ENCODE measurements at regions not wholly inside any gene's neighbourhood (a gene's known extent, or its start where the extent isn't known, plus 50 kb on each side); places are given as distances from the start of the nearest gene placed in this dataset.
"Not testable (repeated sequence)": the region's sequence is repeated elsewhere in the genome, so short reads cannot be mapped to it uniquely, and the experiment has no call there.

DNA sequence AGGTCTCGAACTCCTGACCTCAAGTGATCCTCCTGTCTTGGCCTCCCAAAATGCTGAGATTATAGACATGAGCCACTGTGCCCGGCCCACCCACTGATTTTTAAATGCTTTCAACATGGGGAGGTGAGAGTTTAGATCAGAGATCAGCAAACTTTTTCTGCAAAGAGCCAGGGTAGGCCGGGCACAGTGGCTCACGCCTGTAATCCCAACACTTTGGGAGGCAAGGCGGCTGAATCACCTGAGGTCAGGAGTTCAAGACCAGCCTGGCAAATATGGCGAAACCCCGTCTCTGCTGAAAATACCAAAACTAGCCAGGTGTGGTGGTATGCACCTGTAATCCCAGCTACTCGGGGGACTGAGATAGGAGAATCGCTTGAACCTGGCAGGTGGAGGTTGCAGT, 88.3 kb upstream of the LHX1 start:
- not testable (repeated sequence) for DNase-seq

DNA sequence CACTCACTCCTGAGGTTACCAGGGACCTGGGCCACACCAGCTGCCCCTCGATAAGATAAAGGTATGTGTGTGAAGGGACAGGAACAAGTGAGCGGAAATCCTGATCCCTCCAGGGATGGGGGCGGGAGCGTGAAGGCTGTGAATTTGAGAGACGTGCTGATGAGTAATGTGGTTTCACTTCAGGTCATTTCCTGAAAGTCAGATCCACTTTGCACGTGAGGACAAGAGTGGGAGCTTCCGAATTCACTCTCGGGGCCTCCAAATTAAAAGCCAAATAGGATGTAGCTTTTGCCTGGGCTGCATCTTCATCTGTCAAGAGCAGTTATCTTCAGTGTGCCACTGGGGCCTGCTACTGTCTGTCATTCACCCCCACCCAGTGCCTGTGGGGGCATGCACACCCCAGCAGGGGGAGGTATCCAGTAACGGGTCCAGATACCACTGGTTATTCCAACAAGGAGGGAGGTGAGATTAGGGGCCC, 87.4 kb upstream of the LHX1 start:
- peak; percentile 71 for DNase-seq

DNA sequence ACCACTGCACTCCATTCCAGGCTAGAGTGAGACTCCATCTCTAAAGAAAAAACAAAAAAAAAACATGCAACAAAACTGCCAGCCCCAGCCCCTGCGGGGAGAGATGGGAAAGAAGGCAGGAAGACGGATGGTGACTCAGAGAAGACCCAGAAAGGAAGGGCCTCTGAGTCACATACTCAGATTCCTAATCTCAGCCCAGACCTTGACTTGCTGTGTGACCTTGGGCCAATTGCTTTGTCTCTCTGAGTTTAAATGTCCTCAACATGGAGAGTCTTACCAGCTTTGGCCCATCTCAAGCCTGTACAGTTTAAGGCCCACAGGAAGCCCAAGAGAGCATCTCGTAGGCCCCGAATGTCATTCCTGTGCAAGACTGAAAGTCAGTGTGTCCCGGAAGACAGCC, 86.5 kb upstream of the LHX1 start:
- DNase-seq: peak; percentile 6

DNA sequence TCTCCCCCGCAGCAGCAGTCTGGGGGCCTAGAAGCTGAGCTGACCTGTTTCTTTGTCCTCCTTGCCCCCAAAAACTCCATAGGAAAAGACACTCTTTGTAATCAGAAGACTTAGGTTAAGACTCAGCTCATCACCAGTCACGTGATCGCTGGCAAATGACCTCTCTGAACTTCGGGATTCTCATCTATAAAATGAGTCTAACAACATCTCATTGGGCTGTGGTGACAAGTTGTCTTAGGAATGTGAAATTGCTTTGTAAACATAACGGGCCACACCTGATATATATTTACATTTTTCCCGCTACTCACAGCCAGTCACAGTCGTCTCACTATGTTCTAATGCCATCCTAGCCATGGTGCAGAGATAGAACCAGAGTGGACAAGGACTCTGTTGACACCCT, 86.0 kb upstream of the LHX1 start:
- DNase-seq: no peak

DNA sequence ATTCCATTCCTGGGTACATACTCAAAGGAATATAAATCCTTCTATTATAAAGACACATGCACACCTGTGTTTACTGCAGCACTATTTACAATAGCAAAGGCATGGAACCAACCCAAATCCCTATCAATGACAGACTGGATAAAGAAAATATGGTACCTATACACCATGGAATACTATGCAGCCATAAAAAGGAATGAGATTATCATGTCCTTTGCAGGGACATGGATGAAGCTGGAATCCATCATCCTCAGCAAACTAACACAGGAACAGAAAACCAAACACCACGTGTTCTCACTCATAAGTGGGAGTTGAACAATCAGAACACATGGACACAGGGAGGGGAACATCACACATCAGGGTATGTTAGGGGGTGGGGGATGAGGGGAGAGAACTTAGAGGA, 84.8 kb upstream of the LHX1 start:
- not testable (repeated sequence) for DNase-seq

DNA sequence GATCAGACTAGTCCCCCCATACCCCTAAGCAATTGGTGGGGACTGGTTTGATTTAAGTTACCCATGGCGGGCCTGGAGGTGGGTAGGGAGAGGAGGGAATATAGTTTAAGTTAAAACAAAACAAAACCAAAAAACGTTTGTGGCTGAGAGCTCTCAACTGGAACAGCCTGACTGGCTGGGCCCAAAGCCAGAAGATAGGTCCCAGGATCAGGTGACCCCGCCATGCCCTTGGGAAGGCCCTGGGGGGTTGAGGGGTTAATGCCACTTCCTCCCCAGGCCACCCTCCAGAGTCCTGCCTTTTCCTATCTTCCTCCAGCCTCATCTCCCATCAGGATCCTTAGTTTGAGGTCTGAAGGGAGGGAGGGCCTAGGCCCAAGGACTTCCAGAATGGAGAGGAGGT, 82.3 kb upstream of the LHX1 start:
- DNase-seq: no peak

DNA sequence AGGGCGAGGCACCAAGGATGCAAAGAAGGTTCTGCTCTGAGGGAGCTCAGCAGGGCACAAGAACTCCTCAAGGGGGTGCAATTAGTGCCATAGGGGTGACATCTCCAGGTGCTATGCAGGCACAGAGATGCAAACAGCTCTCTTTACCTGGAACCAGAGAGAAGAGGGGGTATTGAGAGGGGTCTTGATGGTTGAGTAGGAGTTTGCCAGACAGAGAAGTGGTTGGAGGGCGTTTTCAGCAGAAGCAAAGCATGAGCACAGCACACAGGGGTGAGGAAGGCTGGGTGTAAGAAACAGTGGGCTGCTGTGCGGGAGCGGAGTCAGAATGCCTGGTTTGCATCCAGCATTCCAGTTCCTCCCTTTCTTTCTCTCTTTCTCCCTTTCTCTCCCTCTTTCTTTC, 81.8 kb upstream of the LHX1 start:
- DNase-seq: no peak

DNA sequence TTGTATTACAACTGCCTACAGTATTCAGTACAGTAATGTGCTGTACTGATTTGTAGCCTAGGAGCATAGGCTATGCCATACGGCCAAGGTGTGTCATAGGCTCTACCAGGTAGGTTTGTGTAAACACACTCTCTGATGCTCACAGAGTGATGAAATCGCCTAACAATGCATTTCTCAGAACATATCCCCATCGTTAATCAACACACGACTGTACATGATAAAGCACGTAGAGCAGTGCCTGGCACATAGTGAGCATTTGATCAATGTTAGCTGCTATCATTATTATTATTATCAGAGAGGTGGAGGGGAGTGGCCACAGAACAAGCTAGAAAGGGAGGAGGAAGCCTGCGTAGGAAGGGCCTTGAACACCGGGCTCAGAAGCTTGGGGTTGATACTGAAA, 81.1 kb upstream of the LHX1 start:
- DNase-seq: no peak

DNA sequence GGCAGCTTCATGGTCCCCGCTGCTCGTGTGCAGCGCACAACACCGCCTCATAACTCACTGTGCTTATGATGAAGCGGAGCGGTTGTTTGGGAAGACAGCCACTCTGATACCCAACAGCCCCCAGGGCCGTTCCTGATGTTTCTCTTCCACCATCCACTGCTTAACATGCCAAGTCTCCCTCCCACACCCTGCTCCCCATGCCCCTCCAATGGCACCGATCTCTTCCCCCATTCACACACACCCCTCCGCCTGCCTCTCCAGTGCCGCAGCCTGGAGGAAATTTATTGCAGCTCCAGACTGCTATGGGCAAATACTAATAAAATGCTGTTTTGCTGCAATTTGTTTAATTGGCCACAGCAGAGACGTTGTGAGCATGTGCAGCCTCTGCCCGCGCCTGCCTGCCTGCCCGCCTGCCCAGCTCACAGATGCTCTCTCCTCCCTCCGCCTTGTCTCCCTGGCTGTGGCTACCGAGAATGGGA, 80.3 kb upstream of the LHX1 start:
- no peak for DNase-seq

DNA sequence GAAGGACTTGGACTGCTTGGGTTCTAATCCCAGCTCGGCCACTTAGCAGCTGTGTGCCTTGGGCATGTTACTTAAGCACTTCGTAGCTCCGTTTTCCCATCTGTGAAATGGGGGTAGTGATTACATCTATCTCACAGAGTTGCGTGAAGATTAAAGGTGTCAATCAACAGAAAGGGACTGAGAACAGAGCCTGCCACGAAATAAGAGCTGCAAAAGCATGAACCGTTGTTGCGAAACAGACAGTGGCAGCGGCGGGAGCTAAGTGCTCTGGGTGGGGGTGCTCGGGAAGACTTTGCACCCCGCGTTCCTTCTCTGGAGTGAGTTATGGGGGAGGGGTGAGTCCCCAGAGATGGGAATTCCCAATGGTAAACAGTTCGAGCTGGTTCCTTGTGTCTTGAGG, 79.6 kb upstream of the LHX1 start:
- DNase-seq: no peak

DNA sequence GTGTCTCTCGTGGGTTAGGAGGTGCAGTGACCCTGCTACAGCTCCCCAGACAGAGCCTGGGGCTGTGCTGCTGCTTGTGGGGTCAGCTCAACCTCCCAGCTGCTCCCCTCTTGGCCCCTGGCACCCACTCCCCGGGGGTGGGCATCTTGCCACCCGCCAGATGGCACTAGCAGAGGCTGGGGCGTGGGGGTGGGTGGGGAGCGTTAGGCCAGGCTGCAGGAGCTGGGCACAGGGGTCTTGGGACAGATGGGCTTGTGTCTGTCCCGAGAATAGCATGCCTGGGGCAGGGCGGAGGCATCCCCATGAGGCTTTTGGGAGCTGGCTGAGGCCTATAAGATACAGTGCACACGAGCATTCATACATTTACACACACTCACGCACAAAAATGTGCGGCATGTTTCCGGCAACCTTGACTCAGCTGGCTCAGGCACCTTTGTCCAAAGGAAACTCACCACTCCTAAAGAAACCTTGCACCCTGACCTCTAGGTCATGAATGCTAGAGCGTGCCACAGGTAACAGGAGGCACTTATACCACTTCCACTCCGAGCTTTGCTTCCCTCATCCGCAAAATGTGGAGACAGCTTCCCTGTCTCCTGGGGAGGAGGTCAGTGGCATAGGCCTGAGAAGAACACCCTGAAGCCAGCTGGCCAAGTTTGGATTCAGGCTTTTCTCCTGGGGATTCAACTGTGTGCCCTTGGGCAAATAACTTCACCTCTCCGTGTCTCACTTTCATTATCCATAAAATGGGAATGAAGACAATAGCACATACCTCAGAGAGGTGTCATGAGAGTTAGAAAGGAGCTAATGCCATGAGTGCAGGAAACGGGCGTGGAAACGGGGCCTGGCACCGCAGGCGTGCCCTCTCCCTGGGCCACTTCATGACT, 78.9 kb upstream of the LHX1 start:
- no peak for DNase-seq

DNA sequence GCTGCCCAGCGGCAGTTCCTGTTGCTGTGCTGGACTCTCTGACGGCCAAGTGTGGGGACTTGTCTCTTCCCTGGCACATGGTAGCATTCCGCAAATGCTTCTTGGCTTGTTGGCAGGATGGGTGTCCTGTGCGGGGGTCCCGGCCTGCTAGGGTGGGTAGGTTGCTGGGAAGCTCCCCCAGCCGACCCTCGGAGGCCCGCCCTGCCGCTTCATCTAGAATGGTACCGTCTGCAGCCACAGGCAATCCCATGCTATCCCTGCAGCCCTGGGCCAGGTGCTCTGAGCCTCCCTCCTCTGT, 78.3 kb upstream of the LHX1 start:
- no peak for DNase-seq

DNA sequence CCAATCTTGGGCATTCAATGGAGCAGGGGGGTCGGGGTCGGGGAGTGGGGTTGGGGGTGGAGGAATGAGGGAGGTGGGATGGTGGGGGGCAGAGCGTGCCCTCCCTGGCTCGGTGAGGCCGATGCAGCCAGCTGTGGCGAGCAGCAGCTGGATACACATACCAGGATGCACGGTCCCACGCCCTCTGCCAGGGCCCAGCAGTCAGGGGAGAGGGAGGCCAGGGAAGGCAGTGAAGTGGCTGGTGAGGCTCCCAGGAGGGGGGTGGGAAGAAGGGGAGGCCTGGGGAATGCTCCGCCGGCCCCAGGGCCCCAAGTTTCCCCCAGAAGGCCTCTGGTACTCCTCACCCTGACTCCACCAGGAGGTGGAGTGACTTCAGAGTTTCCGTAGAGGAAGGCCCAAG, 77.6 kb upstream of the LHX1 start:
- DNase-seq: no peak

DNA sequence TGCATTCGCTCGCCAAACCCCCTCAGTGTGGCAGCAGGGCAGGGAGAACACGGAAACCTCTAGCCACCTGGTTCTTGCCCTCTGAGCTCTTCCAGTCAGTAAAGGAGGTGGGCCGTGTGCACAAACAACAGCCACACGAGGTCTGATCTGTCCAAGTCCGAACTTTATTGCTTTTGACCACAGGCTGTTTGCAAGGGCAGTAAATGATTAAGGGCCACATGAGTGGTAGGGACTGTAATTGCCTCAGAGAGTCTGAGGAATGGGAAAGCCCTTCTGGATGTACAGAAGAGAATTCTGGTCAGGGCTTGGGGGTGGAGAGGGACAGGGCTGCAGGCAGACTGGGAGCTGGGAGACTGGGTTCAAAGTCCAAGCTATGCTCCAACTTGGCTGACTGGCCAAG, 75.7 kb upstream of the LHX1 start:
- DNase-seq: no peak

DNA sequence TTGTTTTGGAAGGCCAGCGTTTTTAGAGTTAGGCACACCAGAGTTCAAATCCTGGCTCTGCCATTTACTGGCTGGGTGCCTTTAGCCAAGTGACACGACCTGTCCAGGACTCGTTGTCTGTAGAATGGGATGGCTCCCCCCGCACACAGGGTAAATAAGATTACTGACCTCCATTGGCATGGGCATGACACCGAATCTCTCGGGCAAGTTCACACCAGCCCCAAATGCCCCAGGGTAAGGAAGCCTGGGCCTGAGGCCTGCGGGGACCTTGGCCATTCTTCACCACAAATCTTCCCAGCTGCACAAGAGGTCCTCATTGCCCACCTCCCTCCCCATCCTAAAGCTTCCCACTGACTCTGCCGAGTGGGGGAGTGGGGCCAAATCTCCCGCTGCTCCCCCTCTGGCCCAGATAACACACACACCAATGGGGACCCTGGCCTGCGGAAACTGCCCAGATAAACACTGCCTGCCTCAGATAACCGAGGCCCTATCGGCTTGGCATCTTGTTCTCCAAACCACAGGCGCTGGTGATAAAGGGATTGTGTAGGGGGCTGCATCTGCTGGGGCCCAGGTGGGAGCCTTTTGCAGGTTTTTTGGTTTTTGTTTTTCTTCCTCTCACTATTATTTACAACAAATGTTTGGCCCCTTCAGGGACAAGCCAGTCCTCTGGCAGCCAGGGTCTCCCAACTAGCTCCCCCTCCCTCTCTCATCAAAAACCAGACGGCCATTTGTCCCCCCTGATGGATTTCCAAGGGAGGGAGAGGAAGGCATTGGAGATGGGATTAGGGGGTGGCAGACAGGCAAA, 75.0 kb upstream of the LHX1 start:
- no peak for DNase-seq

DNA sequence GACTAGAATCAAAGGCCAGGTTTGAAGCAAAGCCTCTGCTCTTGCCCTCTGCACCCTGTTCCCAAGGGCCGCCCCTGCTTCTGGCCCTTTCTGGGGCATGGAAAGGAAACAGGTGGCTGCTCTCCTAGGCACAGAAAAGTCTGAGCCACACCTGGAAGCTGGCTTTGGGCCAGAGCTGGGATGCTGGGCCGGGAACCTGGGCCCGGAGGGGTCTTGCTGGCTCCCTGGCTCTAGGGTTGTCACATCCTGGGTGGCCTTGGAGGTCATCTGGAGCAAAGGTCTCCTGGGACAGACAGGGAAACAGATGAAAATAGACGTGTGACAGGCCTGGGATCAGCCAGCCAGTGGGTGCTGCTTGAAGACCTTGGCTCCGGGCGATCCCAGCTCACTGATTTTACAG, 74.1 kb upstream of the LHX1 start:
- DNase-seq: no peak

DNA sequence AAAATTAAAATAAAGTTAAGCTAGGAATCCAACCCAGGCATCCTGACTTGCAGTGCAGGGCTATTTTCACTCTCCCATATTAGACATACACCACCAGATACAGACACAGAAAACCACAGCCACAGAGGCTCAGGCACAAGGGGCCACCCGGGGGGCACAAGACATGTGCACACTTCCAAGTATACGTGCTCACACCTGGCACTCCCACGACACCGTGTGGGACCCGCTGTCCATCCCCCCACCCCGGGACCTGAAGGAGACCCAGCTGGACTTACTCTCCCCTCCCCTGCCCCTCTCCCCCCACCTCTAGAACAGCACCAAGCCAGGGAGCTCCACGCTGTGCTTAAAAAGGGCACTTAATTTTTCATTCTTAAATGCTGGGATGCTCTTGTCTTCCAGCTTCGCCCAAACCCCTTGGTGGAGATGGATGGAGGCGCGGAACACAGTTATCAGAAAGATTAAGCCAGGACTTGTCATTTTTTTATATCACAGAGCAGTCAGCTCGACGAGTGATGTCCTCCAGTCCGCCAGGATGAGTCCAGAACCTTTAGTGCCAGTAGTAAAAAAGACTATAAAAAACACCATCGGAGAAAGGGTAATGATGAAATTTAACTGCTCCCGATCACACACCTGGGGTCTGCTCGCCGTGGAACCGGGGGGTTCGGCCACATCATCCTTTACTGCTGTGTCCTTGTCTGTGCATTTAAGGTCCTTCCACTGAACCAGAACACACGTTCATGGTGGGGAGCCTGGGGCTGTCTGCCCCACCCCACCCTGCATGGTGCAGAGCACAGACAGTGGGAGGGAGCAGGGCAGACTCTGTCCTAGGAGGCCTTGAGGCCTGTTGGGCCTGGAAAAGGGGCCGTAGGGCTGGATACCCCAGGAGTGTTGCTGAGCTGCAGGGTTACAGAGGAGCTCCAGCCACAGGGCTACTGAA, 73.3 kb upstream of the LHX1 start:
- DNase-seq: no peak

DNA sequence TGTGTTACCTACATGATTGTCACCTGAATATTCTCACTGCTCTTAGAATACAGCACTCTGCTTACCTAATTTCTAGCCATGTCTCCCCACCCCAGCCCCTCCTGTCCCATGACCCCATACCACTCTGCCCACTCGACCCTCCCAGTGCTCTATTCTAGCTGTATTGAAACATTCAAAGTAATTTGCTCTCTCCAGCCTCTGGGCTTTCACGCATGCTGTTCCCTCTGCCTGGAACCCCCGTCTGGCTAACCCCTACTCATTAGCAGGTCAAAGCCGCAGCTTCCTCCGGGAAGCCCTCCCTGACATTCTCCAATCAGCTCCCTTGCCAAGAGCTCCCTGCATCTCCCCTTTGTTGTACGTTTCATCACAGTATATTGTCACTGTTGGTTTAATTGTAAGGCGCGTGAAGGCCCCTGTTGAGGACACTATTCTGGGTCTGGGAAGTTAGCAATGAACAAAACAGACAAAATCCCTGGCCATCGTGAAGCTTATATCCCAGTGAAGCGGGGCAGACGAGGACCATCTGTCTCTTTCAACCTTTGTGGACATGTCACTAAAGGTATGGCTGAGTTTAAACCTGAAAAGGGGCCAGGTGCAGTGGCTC, 72.3 kb upstream of the LHX1 start:
- DNase-seq: no peak

DNA sequence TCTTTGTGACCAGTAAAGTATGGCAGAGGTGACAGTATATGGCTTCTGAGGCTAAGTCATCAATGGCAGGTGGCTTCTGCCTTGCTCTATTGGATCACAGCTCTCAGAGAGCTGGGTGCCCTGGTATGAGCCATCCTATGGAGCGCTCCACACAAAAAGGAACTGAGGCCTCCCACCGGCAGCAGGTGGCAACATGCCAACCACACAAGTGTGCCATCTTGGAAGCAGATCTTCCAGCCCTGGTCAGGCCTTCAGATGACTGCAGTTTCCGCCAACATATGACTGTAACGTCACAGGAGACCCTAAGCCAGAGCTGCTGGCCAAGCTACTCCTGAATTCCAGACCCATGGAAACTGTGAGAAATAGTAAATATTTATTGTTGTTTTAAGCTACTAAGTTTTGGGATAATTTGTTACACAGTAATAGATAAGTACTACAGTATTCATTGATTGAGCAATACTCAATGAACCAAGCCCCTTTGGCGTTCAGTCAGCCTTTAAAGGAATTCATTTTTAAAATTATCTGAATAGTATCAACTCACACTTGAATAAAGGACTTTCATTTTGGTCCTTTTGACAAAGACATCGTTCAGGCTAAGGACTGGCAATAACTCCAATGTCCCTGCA, 69.4 kb upstream of the LHX1 start:
- no peak for DNase-seq

DNA sequence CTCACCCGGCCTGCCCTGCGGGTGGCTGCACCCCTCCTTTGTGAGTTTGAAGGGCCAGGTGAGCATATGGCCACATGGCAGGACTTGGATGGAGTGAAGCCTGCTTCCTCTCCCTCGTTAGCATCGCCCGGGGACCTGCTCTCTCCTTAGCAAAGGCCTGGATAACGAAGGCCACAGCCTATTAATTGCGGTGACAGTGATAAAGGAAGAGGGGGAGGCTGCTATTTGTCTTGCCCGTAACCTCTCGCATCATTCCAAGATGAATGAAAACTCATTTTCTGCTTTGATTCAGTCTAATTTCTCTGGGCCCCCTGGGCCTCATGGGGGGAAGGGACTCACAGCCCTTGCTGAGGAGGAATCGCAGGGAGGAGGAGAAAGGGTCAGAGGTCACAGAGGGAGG, 68.5 kb upstream of the LHX1 start:
- no peak for DNase-seq

DNA sequence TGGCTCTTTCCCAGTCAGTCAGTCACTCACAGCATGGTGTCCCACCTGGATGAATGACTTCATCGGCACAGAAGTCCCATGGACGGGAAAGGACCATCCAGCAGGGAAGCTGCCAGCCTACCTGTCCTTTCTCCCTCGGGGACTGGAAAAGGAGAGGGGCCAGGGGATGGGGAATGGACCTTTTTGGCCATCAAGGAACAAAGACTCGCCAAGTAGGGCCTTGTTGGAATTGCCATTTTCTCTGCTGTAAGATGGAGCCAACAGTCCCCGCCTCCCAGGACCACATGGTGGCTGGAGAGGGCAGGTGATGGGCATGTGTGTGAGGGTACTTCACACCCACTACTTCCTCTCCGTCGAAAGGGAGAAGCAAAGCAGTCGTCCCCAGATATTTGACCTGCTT, 67.8 kb upstream of the LHX1 start:
- no peak for DNase-seq

Data from stimulated activated CD4-positive, alpha-beta T cell treated with anti-CD3 and anti-CD28 coated beads, Interleukin-4, amount 100 ng/mL, for 24 hours (primary cell).